CD4-positive, alpha-beta T cell treated with Interleukin-15 for 1 hour (primary cell): ENCODE measurements at regions not wholly inside any gene's neighbourhood (a gene's known extent, or its start where the extent isn't known, plus 50 kb on each side); places are given as distances from the start of the nearest gene placed in this dataset.

Experiments used
- DNase-seq: peaks from one replicate; pipeline ENCODE4 v3.0.0-alpha.2; 2020

- no peak for DNase-seq
Observed at GRCh38 chr10:29130190-29130673, 158.6 kb upstream of the LYZL1 start.

- DNase-seq, result no peak
Observed at GRCh38 chr10:29131952-29132547, 156.8 kb upstream of the LYZL1 start.

- DNase-seq, result no peak
Observed at GRCh38 chr10:29132551-29133111, 156.2 kb upstream of the LYZL1 start.

GRCh38 chr10:29135337-29135736, 153.5 kb upstream of the LYZL1 start:
- no peak for DNase-seq

- DNase-seq, result no peak
Observed at GRCh38 chr10:29136411-29136810, 152.5 kb upstream of the LYZL1 start.

- DNase-seq, result no peak
Observed at GRCh38 chr10:29140151-29140550, 148.7 kb upstream of the LYZL1 start.

- no peak for DNase-seq
Observed at GRCh38 chr10:29140991-29141390, 147.9 kb upstream of the LYZL1 start.

GRCh38 chr10:29141761-29142160, 147.1 kb upstream of the LYZL1 start:
- no peak for DNase-seq

GRCh38 chr10:29142516-29143314, 146.2 kb upstream of the LYZL1 start:
- no peak for DNase-seq

GRCh38 chr10:29144126-29144525, 144.7 kb upstream of the LYZL1 start:
- no peak for DNase-seq

GRCh38 chr10:29146311-29147100, 142.4 kb upstream of the LYZL1 start:
- DNase-seq, result no peak

- no peak for DNase-seq
Observed at GRCh38 chr10:29150010-29150409, 138.9 kb upstream of the LYZL1 start.

GRCh38 chr10:29151005-29151404, 137.9 kb upstream of the LYZL1 start:
- DNase-seq, result no peak

- DNase-seq, result no peak
Observed at GRCh38 chr10:29157321-29157720, 131.5 kb upstream of the LYZL1 start.

GRCh38 chr10:29158066-29158465, 130.8 kb upstream of the LYZL1 start:
- DNase-seq, result no peak

- DNase-seq, result no peak
Observed at GRCh38 chr10:29160150-29160617, 128.7 kb upstream of the LYZL1 start.

- no peak for DNase-seq
Observed at GRCh38 chr10:29163746-29164145, 125.1 kb upstream of the LYZL1 start.

- no peak for DNase-seq
Observed at GRCh38 chr10:29166713-29167112, 122.2 kb upstream of the LYZL1 start.

GRCh38 chr10:29169021-29169420, 119.8 kb upstream of the LYZL1 start:
- no peak for DNase-seq

- no peak for DNase-seq
Observed at GRCh38 chr10:29171717-29172116, 117.2 kb upstream of the LYZL1 start.

GRCh38 chr10:29174389-29174788, 114.5 kb upstream of the LYZL1 start:
- no peak for DNase-seq

GRCh38 chr10:29176845-29177832, 111.7 kb upstream of the LYZL1 start:
- no peak for DNase-seq
